ENCODE measurements at regions not wholly inside any gene's neighbourhood (a gene's known extent, or its start where the extent isn't known, plus 50 kb on each side); places are given as distances from the start of the nearest gene placed in this dataset.
"Not testable (repeated sequence)": the region's sequence is repeated elsewhere in the genome, so short reads cannot be mapped to it uniquely, and the experiment has no call there.

DNA sequence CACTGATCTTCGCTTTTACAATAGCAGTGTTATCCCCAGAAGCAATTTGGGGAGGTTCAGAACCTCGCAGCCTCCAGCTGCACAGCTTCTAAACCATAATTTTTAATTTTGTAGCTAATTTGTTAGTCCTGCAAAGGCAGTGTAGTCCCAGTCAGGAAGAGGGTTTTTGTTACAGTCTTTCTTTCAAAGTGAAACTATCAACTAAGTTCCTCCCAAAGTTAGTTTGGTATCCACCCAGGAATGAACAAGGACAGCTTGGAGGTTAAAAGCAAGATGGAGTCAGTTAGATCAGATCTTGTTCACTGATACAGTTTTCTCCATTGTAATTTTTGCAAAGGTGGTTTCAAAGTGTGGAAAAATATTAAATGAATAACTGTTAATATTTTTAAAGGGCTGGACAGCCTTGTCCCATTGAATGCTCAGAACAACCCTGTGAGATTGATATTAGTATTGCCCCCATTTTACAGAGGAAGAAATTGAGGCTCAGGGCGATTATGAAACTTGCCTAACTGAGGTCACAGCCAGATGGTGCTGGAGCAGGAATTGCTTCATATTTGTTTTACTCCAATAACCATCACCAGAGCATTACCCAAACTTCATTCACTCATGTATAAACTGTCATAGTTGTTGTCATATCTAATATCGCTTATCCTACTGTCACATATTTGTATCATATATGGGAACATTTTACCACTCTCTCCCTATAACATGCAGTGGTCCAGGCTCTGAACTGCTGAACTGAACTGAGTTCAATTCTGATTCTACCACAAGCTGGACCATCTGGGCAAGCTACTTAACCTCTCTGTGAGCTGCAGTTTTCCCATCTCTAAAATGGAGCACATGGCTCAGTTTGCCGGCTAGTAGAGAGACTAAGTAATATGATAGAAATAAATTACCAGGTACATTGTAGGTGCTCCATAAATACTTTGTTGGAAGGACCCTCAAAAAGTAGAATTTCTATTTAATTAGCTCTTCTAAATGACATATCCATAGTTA is 213.8 kb downstream of the BCAS1 start:
- no peak for DNase-seq (ENCODE audit: low spot score)

DNA sequence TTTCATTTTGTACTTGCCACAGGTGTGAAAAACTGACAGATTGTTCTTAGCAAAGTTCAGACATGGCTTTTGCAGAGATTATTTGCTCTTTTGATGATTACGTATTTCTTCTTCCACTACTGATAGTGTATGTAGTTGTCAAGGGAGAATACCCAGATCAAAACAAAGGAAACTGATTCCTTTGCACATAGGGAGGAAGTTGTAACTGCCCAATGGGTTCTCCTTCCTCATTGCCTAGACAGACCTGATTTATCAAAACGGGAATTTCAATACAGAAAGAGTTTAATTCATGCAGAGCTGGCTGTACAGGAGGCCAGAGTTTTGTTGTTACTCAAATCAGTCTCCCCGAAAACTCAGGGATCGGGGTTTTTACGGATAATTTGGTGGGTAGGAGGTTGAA is 214.7 kb downstream of the BCAS1 start:
- DNase-seq (ENCODE audit: low spot score): no peak

DNA sequence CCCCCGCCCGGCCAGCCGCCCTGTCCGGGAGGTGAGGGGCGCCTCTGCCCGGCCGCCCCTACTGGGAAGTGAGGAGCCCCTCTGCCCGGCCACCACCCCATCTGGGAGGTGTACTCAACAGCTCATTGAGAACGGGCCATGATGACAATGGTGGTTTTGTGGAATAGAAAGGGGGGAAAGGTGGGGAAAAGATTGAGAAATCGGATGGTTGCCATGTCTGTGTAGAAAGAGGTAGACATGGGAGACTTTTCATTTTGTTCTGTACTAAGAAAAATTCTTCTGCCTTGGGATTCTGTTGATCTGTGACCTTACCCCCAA is 215.8 kb downstream of the BCAS1 start:
- DNase-seq (ENCODE audit: low spot score): not testable (repeated sequence)

DNA sequence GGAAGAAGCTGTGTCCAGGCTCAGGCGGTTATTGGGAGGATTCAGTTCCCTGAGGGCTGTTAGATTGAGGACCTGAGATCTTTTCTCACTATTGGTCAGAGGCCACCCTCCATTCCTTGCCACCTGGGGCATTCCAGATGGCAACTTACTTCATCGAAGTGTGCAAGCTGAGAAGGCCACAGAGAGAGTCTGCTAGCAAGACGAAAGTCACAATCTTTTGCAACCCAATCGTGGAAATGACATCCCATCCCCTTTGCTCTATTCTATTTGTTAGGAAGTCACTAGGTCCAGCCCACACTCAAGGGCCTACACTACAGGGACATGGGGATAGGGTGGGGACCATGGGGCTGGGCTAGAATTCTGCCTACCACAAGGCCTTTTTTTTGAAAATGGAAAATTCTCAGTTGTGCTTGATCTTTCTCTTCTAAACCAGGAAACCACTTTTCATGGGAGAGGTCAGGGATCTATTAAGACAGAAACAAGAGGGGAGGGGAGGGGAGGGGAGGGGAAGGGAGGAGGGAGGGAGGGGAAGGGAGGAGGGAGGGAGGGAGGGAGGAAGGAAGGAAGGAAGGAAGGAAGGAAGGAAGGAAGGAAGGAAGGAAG is 217.2 kb downstream of the BCAS1 start:
- no peak for DNase-seq (ENCODE audit: low spot score)

DNA sequence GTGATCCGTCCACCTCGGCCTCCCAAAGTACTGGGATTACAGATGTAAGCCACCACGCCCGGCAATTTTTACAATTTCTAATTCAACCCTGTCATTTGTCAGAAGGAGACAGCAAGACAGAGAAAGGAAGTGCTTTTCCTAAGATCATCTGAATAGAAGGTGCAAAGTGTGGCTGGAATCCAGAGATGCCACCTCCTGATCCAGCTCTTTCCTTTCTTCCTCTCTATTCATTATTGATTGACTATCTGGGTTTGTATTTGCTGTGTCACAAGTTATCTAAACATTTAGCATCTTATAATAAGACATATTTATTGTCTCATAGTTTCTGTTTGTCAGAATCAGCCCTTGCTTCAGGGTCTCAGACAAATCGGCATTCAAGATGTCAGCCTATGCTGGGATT is 217.7 kb downstream of the BCAS1 start:
- no peak for DNase-seq (ENCODE audit: low spot score)

DNA sequence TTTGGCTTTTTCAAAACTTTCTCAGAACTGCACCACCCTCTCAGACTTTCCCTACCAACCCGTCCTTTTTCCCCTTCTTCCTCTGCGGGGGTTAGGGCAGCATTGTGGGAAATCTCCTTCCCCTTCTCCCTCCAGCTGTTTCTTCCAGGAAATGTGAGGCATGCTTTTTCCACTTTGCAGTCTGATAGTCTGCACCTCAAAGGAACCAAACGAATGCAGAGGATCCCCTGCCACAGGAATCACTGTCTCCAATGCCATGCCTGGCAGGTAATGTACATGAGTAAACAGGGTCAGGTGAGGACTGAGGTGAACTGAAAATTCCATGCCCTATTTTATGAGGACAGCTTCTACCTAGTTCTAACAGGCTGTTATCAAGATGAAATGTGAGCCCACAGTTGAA is 218.4 kb downstream of the BCAS1 start:
- DNase-seq (ENCODE audit: low spot score): no peak

DNA sequence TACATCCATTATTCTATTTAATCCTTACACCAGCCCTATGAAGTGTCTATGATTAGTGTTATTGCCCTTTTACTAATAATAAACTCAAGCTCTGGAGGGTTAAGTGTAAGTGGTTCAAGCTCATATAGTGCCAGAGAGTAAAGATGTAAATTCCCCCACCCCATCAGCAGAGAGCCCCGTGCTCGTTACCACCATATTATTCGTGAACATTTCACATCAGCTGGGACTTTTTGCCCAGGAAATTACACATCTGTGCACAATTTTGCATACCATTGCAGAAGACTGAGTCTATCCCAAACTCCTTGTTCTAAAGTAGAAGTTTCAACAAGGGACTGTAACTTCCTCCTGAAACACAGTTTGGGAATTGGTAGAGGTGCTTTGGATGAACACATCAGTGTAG is 220.1 kb downstream of the BCAS1 start:
- DNase-seq (ENCODE audit: low spot score): no peak

DNA sequence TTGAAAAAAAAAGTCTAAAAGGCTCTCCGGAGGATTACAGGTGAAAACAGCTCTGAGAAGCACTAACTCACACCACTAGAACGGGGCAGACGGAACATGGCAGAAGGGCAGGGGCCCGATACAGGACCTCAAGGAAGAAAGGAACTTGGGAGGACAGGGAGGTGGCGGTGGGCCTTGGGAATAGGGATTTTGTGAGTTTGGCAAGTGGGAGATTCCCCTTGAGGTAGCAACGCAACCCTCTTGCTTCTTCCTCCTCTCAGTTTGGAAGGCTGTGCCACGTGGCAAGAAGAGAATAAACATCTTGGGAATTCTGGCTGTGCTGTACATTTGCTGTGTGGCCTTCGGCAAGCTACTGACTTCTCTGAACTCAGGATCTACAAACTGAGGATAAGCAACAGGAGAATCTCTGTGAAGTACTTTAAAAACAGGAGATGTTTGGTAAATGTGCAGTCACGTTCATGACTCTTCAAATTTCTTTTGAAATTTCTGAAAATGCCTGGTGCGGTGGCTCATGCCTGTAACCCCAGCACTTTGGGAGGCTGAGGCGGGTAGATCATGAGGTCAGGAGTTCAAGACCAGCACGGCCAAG is 220.8 kb downstream of the BCAS1 start:
- DNase-seq (ENCODE audit: low spot score): no peak

DNA sequence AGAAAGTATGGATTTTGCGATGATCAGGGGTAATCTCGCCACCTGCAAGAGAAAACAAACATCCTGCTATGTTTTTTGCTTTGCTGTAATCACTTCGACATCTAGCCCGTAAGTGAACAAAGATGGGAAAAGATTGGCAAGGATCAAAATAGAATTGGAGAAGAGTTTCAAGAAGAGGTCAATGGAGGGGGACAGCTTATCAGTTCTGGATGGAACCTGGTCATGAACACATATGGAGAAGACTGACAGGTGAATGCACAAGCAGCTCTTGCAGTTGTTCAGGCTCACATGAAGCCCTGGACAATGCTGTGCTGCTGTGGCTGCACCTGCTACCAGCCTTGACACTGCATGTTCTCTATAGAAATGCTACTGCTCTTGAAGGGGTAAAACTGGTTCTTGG is 222.1 kb downstream of the BCAS1 start:
- no peak for DNase-seq (ENCODE audit: low spot score)

DNA sequence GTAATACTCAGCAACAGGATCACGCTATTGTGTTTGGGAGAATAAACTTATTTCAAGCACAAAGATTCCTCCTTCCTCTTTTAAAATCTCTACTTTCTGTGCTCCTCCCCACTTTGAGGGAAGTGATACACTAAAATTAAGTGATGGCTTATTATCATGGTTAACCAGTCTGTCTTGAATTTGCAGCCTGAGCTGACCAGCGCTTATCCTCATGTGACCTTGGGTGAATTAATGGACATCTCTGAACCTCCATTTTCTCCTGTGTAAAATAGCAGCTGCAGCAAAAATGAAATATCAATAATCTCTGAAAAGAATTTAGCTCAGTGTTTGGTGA is 222.6 kb downstream of the BCAS1 start:
- DNase-seq (ENCODE audit: low spot score): no peak

DNA sequence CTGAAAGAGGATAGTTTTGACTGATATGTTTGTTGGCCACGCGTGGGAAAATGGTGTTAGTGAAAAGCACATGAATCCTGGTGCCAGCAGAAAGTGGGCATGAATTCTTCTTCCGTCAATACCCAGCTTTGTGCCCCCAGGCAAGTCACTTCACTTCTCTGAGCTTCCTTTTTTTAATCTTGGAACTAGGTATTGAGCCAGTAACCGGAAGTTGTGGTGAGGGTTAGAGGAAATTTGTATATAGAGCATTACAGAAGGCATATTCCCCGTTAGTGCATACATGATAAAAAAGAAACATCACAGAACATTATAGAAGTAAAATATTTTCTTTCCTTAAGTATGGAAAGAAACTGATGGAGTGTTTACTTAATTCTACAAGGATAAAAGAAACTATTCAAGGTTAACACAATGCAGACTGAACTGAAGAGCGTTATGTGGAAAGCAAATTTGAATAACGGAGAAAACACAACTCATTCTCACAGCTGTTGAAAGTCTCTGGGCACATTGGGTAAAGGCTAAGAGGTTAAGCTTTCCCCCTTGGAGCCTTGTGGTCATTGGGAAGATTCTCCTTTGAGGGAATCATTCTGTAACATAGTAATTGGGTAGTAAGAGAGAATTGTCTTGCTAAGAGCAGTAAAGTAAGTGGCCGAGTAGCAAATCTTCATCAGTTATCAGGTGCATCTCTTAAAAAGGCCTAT is 223.1 kb downstream of the BCAS1 start:
- DNase-seq (ENCODE audit: low spot score): no peak

DNA sequence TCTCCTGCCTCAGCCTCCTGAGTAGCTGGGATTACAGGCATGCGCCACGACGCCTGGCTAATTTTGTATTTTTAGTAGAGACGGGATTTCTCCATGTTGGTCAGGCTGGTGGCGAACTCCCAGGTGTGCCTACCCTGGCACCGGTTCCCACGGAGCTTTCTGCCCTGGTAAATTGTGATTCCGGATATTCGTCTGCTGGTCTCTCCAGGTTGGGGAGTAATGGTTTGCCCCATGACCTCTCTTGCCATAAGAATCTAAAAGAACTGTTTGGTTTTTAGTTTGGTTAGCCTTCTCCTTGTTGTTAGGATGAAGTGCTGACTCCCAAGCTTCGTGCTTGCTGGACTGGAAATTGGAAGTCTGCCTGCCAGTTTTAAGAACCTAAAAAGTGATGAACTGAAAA is 223.8 kb downstream of the BCAS1 start:
- DNase-seq (ENCODE audit: low spot score): no peak

DNA sequence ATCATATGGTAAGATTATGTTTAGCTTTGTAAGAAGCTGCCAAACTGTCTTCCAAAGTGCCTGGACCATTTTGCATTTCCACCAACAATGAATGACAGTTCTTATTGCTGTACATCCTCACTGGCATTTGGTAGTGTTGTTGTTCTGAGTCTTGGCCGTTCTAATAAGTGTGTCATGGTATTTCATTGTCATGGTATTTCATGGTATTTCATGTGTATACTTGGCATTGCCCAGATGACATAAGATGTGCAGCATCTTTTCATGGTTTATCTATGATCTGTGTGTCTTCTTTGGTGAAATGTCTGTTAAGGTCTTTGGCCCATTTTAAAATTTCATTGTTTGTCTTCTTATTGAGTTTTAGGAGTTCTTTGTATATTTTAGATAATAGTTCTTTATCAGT is 224.4 kb downstream of the BCAS1 start:
- no peak for DNase-seq (ENCODE audit: low spot score)

DNA sequence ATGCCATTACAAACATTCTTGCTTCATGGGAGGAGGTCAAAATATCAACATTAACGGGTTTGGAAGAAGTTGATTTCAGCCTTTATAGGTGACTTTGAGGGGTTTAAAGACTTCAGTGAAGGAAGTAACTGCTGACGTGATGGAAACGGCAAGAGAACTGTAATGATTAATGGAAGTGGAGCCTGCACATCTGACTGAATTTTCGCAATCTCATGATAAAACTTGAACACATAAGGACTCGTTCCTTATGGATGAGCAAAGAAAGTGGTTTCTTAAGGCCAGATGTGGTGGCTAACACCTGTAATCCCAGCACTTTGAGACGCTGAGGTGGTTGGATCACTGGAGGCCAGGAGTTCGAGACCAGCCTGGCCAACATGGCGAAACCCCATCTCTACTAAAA is 226.1 kb downstream of the BCAS1 start:
- DNase-seq (ENCODE audit: low spot score): no peak

DNA sequence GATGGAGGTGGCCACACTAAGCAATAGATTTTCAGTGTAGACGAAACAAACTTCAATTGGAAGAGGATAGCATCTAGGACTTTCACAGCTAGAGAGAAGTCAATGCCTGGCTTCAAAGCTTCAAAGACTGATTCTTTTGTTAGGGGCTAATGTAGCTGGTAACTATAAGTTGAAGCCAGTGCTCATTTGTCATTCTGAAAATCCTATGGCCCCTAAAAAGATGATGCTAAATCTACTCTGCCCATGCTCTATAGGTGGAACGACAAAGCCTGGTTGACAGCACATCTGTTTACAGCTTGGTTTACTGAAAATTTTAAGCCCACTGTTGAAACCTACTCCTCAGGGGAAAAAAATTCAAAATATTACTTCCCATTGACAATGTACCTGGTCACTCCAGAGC is 226.7 kb downstream of the BCAS1 start:
- DNase-seq (ENCODE audit: low spot score): no peak

DNA sequence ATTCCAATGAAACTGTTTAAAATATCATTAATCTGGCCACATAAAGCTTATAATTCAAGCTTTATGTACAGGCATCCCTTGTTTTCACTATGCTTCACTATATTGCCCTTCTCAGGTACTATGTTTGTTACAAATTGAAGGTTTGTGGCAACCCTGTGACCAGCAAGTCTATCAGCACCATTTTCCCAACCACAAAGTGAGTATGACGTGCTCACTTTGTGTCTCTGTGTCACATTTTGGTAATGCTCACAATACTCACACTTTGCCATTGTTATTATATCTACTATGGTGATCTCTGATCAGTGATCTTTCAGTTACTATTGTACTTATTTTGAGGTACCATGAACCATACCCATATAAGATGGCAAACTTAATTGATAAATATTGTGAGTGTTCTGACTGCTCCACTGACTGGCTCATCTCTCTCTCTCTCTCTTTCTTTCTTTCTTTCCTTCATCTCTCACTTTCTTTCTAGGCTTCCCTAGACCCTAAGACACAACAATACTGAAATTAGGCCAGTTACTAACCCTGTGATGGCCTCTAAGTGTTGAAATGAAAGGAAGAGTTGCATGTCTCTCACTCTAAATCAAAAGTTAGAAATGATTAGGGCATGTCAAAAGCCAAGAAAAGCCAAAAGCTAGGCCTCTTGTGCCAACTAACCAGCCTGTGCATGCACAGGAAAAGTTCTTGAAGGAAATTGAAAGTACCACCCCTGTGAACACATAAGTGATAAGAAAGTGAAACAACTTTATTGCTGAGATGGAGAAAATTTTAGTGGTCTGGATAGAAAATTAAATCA is 227.9 kb downstream of the BCAS1 start:
- no peak for DNase-seq (ENCODE audit: low spot score)

DNA sequence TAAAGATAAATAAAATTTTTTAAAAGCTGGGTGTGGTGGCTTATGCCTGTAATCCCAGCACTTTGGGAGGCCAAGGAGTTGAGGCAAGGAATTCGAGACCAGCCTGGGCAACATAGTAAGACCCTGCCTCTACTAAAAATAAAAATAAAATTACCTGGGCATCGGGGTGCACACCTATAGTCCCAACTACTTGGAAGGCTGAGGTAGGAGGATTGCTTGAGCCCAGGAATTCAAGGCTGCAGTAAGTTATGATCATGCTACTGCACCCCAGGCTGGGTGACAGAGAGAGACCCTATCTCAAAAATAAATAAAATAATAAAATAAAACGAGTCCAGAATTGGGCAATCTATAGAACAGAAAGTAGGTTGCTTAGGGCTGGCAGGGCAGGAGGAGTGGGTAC is 228.7 kb downstream of the BCAS1 start:
- no peak for DNase-seq (ENCODE audit: low spot score)

DNA sequence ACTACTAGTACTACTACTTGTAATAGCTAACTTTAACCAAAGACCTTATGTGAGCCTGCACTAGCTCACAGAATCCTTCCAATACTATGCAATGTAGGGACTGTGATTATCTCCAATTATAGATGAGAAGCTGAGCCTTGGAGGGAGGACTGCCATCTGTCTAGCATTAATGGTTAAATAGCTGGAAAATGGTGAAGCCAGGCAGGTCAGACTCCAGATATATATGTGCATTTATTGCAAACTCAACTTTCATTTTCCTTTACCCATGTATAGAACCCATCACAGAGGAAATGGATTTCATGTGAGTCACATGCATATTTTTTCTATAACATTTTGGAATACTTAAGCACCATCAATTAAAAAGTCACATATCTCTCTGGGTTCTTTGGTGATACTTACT is 229.9 kb downstream of the BCAS1 start:
- DNase-seq (ENCODE audit: low spot score): no peak

DNA sequence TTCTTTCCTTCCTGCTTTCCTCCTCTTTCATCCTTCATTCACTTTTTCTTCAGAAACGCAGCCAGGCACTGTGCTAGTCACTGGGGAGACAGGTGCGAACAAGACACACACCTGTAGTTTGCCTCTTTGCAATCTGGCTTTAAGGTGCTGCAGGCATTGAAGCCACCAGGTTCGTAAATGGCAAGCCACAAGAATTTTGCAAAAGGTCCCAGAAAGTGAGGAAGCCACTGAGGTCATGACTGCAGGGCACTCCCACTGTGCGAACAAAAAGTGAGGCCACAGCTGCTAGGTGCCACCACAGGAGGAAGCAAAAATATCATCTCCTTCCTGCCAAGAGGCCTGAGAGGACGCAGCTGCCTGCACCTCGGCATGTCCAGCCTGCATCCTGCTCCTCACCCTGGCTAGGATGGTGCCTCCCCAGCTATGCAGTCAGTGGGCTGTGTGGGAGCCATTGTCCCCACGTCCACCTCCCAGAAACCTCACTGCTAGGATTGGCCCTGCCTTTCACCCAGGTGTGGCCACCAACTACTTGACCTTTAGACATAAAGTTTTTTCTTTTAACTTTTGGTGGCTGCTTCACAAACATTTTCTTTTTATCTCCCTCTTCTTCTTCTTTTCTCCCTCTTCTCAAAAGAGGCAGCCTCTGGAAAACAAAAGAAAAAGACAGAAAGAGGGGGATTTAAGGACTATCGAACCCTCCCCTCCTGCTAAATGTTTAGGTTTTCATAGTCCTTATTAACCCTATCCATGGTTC is 230.8 kb downstream of the BCAS1 start:
- DNase-seq (ENCODE audit: low spot score): no peak

DNA sequence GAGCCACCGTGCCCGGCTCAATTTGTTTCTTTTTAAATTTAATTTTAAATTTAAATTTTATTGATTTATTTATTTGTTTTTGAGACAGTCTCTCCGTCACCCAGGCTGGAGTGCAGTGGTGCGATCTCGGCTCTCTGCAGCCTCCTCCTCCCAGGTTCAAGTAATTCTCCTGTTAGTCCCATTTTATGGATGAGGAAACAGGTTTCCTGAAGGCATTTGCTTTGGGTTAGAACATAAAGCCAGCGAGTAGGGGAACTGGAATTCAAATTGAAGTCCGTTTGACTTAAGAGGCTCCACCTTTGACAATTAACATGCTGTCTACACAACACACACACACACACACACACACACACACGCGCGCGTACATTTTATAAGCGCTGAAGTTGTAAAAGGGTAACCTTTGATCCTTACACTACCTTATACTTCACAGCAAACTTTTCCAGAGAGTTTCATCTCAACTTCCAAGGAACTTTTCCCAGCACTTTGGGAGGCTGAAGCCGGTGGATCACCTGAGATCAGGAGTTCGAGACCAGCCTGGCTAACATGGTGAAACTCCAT is 232.0 kb downstream of the BCAS1 start:
- DNase-seq (ENCODE audit: low spot score): no peak

All from H4 (cell line).